ENCODE measurements at regions not wholly inside any gene's neighbourhood (a gene's known extent, or its start where the extent isn't known, plus 50 kb on each side); places are given as distances from the start of the nearest gene placed in this dataset.
A peak's percentile ranks its signal among the peaks of the same experiment; 100 is the strongest.

- DNase-seq, result no peak
These were observed 482.6 kb downstream of the TSN start for GRCh38 chr2:122238006-122238559.

GRCh38 chr2:122239440-122239839 lies 484.0 kb downstream of the TSN start:
- DNase-seq, result no peak

GRCh38 chr2:122244598-122245229 lies 489.3 kb downstream of the TSN start:
- DNase-seq, result no peak

DNA sequence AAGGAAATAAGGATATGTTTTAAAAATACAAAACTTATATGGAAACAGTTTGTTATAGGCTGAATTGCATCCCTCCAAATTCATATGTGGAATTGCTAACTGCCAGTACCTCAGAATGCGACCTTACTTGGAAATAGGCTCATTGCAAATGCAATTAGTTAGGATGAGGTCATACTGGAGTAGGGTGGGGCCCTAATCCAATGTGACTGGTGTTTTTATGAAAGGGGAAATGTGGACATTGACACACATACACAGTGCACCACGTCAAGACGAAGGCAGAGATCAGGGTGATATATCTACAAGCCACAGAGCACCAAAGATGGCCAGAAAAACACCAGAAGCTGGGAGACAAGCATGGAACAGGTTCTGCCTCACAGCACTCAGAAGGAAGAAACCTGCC lies 494.2 kb downstream of the TSN start:
- DNase-seq, result no peak

DNA sequence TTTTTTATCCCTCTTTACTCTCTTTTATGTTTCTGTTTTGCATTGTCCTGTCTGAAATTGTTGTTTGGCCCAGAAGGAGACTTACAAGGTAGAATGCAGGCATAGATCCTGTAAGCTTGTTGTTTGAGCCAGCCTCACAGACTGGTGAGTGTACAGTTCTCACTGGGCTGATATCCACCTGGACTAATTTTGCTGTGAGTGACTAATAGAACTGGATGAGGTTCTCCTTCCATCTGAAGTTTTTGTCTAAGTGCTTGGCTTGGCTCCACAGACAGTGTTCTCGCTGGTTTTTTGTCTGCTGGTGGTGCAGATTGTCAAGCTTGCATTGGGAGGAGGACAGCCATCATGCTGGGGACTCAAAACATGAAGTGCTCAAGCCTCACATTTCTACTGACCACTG lies 495.7 kb downstream of the TSN start:
- no peak for DNase-seq

- DNase-seq, result no peak
These were observed 496.1 kb downstream of the TSN start for GRCh38 chr2:122251566-122251965.

DNA sequence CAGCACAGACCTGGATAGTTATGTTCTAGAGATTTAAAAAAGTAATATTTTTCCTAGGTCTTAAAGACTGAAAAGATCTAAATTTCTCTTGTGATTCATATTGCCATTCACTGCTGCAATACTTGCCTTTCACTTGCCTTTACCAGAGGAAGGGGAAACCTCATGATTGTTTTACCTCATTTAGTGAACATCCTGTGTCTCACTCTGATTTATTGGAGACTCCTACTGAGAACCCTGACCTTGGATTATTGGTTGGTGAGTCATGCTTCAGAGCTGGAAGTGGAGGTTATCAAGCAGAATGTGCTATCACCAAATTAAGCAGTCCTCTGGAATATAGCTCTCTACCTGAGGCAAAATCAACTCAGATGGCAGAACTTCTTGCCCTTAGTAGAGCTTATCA lies 500.5 kb downstream of the TSN start:
- DNase-seq, result no peak

- DNase-seq, result no peak
These were observed 506.5 kb downstream of the TSN start for GRCh38 chr2:122261911-122262310.

GRCh38 chr2:122263746-122264145 lies 508.3 kb downstream of the TSN start:
- no peak for DNase-seq

DNA sequence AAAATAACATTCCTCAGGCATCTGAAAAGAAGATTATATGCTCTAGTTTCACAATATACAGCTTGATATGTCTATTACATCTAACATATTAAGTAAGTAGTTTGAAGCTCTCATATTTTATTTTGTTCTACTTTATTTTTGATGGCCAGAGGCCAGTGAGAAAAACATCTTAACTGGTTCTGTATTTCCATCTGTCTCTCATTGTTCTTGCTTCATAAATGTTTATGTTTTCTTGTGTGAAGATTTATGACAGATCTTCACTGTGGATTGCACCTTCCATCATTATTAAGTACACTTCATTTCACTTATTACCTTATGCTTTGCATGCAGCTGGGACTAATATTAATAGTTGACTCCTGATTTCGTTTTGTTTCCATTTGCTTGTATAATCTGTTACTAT lies 511.2 kb downstream of the TSN start:
- DNase-seq, result no peak

- no peak for DNase-seq
These were observed 512.5 kb downstream of the TSN start for GRCh38 chr2:122267947-122268346.

- no peak for DNase-seq
These were observed 518.5 kb downstream of the TSN start for GRCh38 chr2:122273785-122274419.

DNA sequence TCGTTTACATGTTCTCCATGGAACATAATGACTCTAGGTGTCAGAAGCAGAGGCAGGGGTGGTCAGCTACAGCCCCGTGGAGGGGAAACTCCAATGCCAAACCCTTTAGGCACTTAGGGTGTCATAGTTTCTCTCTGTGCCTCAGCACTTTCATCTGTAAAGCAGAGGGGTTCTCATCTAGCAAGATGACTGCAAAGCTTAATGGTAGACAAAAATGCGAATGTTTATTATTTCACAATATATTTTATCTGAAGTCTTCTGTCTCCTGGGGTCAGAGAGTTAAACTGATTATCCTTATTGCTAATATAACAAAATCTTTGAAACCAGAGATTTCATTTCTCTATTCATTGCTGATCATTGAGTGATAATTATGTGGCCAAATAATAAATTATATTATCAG lies 522.5 kb downstream of the TSN start:
- no peak for DNase-seq

DNA sequence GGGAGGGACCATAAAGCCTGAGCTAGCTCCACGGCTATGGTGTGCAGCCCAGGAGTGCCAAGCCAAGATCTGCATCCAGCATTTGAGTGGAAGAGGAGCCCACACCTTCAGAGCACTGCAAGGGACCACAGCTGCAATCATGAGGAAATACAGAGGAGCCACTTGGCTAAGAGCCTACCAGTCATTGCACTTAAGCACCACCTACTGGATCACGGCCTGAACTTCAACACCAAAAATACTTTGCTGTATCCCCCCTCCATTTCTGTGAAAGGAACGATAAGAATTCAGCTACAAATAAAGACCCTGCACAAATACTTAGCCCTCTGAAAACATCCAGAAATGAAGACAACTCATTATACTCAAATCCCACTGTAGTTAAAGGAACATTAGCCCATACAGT lies 545.3 kb downstream of the TSN start:
- peak; percentile 36 for DNase-seq

DNA sequence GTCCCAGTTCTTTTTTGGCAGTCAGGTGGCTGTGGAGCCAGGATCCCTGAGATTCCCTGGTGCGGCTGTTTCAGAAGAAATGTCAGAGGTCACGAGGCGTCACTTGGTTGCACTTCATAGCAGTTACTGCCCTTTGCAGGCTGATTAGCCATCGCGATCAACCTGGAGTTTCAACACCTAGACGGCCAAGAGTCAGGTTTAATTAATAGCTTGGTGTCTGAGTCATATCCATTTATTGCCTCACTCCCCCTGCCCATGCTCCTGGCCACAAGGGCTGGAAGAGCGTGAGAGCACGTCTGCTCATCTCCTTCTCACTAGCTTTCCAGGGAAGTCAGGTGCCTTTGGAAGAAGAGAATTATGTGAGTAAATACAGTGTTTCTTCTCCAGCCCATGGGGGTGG lies 552.3 kb downstream of the TSN start:
- DNase-seq, result no peak

DNA sequence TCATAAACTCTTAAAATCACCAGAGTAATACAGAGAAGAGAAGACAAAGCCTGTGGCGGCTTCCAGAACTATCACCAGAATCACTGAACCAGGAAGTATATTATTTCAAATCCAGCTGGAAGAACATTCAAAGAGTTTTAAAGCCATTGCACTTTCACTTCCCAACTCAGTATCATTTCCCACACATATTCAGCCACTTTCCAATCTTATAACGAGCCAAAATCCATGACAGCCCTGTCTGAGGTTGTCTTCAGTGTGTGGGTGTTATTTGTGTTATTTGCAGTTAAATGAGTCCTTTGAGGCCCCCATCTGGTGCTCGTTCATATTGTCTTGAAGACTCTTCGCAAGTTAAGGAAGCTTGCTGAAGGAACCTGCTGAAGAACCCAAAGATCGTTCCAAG lies 559.9 kb downstream of the TSN start:
- peak; percentile 4 for DNase-seq

DNA sequence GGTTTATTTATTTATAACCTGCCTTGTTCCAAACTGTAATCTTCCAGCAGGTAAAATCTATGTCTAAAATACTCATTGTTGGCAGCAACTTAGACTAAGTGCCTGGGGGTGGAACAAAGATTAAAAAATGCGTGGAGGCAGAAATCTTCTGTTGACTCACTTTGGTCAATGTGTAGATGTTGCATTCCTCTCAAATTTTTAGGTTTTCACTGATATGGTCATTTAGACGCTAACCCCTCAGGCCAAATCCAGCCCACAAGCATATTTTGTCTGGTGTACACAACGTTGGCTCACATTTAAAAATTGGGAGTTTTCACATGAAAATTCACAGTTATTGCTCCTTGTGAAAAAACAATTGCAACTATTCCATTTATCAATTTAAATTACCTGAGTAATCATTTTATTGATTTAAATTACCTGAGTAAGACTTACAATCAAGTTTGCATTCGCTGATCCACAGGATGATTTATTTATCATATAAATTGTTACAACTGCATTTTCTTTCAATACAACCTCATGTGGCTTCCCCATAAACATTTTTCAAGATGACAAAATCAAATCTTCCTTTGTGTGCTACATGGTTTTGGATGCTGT lies 564.2 kb downstream of the TSN start:
- no peak for DNase-seq

- DNase-seq, result no peak
These were observed 567.4 kb downstream of the TSN start for GRCh38 chr2:122322815-122323214.

DNA sequence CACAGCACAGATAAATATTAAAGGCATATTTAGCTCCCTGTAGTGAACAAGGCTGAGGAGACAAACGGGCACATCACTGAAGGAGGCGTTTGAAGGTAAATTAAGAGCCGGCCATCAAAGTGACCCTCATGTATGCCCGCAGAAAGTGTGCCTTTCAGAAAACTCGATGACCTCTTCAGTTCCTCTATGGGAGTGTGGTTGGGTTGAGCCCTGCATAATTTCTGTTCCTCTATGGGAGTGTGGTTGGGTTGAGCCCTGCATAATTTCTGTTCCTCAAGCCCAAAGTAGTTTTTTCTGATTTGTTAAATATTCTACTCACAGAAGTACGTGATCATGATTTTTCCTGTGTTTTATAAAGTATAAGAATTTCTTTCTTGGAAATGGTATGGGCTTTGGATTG lies 568.5 kb downstream of the TSN start:
- DNase-seq, result no peak

- no peak for DNase-seq
These were observed 571.0 kb downstream of the TSN start for GRCh38 chr2:122326471-122326870.

DNA sequence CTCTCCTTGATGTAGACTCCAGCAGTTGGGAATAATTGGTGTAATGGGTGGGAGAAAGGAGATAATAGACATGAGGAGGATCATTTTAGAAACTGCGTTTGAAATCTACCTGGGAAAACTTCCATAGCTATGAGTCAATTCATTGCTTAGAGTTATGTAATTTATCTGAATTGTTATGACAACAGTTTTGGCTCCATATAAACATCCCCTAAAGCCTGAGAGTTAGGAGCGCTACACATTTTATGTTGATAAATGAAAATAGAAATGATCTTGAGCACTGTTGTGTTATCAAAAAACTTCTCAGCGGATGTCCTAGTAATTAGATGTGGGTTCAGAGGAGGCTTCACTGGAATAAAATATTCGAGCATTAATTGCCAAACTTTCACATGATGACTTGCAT lies 573.4 kb downstream of the TSN start:
- DNase-seq, result no peak

DNA sequence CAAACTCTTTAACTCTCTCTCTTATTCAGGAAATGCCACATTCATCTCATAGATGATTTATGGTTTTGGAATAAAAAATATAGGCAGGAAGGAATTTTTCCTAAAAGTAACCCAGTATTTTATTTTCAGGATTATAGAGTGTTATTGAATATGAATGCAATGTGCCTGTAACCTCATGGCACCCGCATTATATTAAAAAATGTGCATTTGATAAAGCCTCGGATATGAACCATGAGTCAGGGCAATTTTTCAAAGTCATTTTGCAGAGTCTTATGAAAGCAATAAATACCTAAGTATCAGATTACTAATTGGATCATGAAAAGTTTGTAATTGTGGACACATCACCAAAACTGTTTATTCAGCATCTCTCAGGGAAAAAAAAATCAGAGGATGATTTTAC lies 573.8 kb downstream of the TSN start:
- DNase-seq, result no peak

DNA sequence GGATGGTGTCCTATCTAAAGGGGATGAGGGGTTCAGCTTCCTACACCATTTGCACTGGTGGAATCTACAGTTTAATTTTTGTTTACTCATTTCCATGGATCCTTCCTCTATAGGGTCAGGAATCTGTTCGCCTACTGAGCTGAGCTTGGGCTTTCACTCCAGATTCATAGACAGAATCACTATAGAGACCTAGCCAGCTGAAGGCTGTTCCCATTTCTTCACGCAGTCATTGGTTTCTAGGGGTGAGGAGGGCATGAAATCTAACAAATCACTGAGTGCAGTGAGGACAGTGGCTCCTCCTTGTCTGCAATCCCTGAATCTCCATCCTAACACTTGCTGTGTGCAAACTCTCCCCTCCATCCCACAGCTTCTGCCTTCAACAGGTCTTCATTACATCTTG lies 578.5 kb downstream of the TSN start:
- no peak for DNase-seq

GRCh38 chr2:122338000-122338399 lies 582.5 kb downstream of the TSN start:
- no peak for DNase-seq

DNA sequence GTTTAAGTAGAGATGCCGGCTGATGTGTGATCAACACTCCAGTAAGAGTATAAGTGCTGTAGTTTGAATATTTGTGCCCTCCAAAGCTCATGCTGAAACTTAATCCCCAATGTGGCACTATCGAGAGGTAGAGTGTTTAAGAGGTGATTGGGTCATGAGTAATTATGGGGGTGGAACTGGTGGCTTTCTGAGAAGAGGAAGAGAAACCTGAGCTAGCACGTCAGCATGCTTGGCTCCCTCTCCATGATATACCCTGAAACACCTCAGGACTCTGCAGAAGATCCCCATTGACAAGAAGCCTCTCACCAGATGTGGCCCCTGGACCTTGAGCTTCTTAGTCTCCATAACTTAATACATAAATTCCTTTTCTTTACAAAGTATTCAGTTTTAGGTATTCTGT lies 584.8 kb downstream of the TSN start:
- DNase-seq, result no peak

Data from hematopoietic multipotent progenitor cell treated with erythropoietin and hydrocortisone succinate and interleukin-3 and kit ligand, for 6 days (in vitro differentiated cells).